ENCODE measurements at regions not wholly inside any gene's neighbourhood (a gene's known extent, or its start where the extent isn't known, plus 50 kb on each side); places are given as distances from the start of the nearest gene placed in this dataset.

- H3K4me2 ChIP-seq (ENCODE audit: extremely low read depth, insufficient read depth, low read length), result no peak overlapping the region
- H3K4me1 ChIP-seq (ENCODE audit: control insufficient read depth, extremely low read depth, insufficient read depth, low read length), result no peaks in the 10 kb centered on the region
- no peak overlapping the region for H3K27ac ChIP-seq (ENCODE audit: insufficient read depth, low read length)
- no peaks in the 10 kb centered on the region for H4K20me1 ChIP-seq (ENCODE audit: control insufficient read depth, extremely low read depth, insufficient read depth, low read length)
- H3K9ac ChIP-seq (ENCODE audit: insufficient read depth, low read length), result no peak overlapping the region
- H2AFZ ChIP-seq (ENCODE audit: low read length), result no peak overlapping the region
- no peak for TF ChIP-seq CTCF (conservative IDR thresholded peaks at IDR 0.05 in 1 of 2, IDR thresholded peaks at IDR 0.05 in 1 of 2; ENCODE audit: low read depth in 1 of 2, low read length in 2 of 2)
- TF ChIP-seq EZH2 (IDR thresholded peaks at IDR 0.05; ENCODE audit: low read length, missing control alignments), result no peak
- H3K36me3 ChIP-seq (ENCODE audit: control insufficient read depth, insufficient read depth, low read length), result no peaks in the 10 kb centered on the region
- no peaks in the 10 kb centered on the region for H3K27me3 ChIP-seq (ENCODE audit: control insufficient read depth, insufficient read depth, low read length)
- no peak overlapping the region for H3K4me3 ChIP-seq (replicated peaks in 1 of 4; ENCODE audit: control extremely low read depth in 1 of 4, insufficient read depth in 1 of 4, low read depth in 3 of 4, low read length in 4 of 4)
- no peaks in the 10 kb centered on the region for H3K79me2 ChIP-seq (ENCODE audit: control insufficient read depth, insufficient read depth, low read length)
- DNase-seq (ENCODE audit: low read depth in 2 of 2), result peak; percentile 88 to 96
- no peaks in the 10 kb centered on the region for H3K9me3 ChIP-seq (ENCODE audit: control insufficient read depth, insufficient read depth, low read depth, low read length)
Observed at GRCh38 chr4:124953061-124953460, 240.5 kb upstream of the ANKRD50 start.

- Histone ChIP-seq H3K4me3 (replicated peaks in 1 of 4; ENCODE audit: control extremely low read depth in 1 of 4, insufficient read depth in 1 of 4, low read depth in 3 of 4, low read length in 4 of 4) (no peak overlapping the region), H3K27me3 (ENCODE audit: control insufficient read depth, insufficient read depth, low read length) (no peaks in the 10 kb centered on the region), H3K4me2 (ENCODE audit: extremely low read depth, insufficient read depth, low read length) (no peak overlapping the region), H3K9ac (ENCODE audit: insufficient read depth, low read length) (no peak overlapping the region), H4K20me1 (ENCODE audit: control insufficient read depth, extremely low read depth, insufficient read depth, low read length) (no peaks in the 10 kb centered on the region), H3K4me1 (ENCODE audit: control insufficient read depth, extremely low read depth, insufficient read depth, low read length) (no peaks in the 10 kb centered on the region), H2AFZ (ENCODE audit: low read length) (no peak overlapping the region), H3K27ac (ENCODE audit: insufficient read depth, low read length) (no peak overlapping the region), H3K79me2 (ENCODE audit: control insufficient read depth, insufficient read depth, low read length) (no peaks in the 10 kb centered on the region), H3K36me3 (ENCODE audit: control insufficient read depth, insufficient read depth, low read length) (no peaks in the 10 kb centered on the region), H3K9me3 (ENCODE audit: control insufficient read depth, insufficient read depth, low read depth, low read length) (no peaks in the 10 kb centered on the region)
- TF ChIP-seq CTCF (conservative IDR thresholded peaks at IDR 0.05 in 1 of 2, IDR thresholded peaks at IDR 0.05 in 1 of 2; ENCODE audit: low read depth in 1 of 2, low read length in 2 of 2) (no peak), EZH2 (IDR thresholded peaks at IDR 0.05; ENCODE audit: low read length, missing control alignments) (no peak)
- no peak for DNase-seq (ENCODE audit: low read depth in 2 of 2)
Observed at GRCh38 chr4:124952601-124953000, 240.1 kb upstream of the ANKRD50 start.

GRCh38 chr4:124948976-124949597 lies 236.6 kb upstream of the ANKRD50 start:
- H3K4me2 ChIP-seq (ENCODE audit: extremely low read depth, insufficient read depth, low read length), result no peak overlapping the region
- H3K36me3 ChIP-seq (ENCODE audit: control insufficient read depth, insufficient read depth, low read length), result no peaks in the 10 kb centered on the region
- H4K20me1 ChIP-seq (ENCODE audit: control insufficient read depth, extremely low read depth, insufficient read depth, low read length), result no peaks in the 10 kb centered on the region
- H3K9me3 ChIP-seq (ENCODE audit: control insufficient read depth, insufficient read depth, low read depth, low read length), result no peaks in the 10 kb centered on the region
- H3K27ac ChIP-seq (ENCODE audit: insufficient read depth, low read length), result no peak overlapping the region
- no peaks in the 10 kb centered on the region for H3K27me3 ChIP-seq (ENCODE audit: control insufficient read depth, insufficient read depth, low read length)
- TF ChIP-seq CTCF (conservative IDR thresholded peaks at IDR 0.05 in 1 of 2, IDR thresholded peaks at IDR 0.05 in 1 of 2; ENCODE audit: low read depth in 1 of 2, low read length in 2 of 2) (no peak), EZH2 (IDR thresholded peaks at IDR 0.05; ENCODE audit: low read length, missing control alignments) (no peak)
- H3K4me1 ChIP-seq (ENCODE audit: control insufficient read depth, extremely low read depth, insufficient read depth, low read length), result no peaks in the 10 kb centered on the region
- no peak overlapping the region for H3K9ac ChIP-seq (ENCODE audit: insufficient read depth, low read length)
- no peak overlapping the region for H3K4me3 ChIP-seq (replicated peaks in 1 of 4; ENCODE audit: control extremely low read depth in 1 of 4, insufficient read depth in 1 of 4, low read depth in 3 of 4, low read length in 4 of 4)
- no peaks in the 10 kb centered on the region for H3K79me2 ChIP-seq (ENCODE audit: control insufficient read depth, insufficient read depth, low read length)
- peak overlapping the region; percentile 27 for H2AFZ ChIP-seq (ENCODE audit: low read length)
- DNase-seq (ENCODE audit: low read depth in 2 of 2), result peak; percentile 49 to 90

Measured in fibroblast of lung (primary cell).